ENCODE measurements at regions not wholly inside any gene's neighbourhood (a gene's known extent, or its start where the extent isn't known, plus 50 kb on each side); places are given as distances from the start of the nearest gene placed in this dataset.

GRCh38 chr12:126960709-126961108 is 1306.3 kb upstream of the TMEM132C start:
- Histone ChIP-seq H3K36me3 (no peaks in the 10 kb centered on the region), H3K27me3 (no peaks in the 10 kb centered on the region), H3K4me1 (ENCODE audit: low read depth) (no peaks in the 10 kb centered on the region), H3K9me3 (ENCODE audit: low read depth) (no peaks in the 10 kb centered on the region), H3K27ac (no peak overlapping the region), H3K4me3 (no peak overlapping the region)
- TF ChIP-seq, protein P1, sequence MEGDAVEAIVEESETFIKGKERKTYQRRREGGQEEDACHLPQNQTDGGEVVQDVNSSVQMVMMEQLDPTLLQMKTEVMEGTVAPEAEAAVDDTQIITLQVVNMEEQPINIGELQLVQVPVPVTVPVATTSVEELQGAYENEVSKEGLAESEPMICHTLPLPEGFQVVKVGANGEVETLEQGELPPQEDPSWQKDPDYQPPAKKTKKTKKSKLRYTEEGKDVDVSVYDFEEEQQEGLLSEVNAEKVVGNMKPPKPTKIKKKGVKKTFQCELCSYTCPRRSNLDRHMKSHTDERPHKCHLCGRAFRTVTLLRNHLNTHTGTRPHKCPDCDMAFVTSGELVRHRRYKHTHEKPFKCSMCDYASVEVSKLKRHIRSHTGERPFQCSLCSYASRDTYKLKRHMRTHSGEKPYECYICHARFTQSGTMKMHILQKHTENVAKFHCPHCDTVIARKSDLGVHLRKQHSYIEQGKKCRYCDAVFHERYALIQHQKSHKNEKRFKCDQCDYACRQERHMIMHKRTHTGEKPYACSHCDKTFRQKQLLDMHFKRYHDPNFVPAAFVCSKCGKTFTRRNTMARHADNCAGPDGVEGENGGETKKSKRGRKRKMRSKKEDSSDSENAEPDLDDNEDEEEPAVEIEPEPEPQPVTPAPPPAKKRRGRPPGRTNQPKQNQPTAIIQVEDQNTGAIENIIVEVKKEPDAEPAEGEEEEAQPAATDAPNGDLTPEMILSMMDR (IDR thresholded peaks at IDR 0.05; ENCODE audit: low read depth, low read length), result no peak
- no peak for DNase-seq (ENCODE audit: low read depth in 1 of 2, low spot score in 1 of 2)

DNA sequence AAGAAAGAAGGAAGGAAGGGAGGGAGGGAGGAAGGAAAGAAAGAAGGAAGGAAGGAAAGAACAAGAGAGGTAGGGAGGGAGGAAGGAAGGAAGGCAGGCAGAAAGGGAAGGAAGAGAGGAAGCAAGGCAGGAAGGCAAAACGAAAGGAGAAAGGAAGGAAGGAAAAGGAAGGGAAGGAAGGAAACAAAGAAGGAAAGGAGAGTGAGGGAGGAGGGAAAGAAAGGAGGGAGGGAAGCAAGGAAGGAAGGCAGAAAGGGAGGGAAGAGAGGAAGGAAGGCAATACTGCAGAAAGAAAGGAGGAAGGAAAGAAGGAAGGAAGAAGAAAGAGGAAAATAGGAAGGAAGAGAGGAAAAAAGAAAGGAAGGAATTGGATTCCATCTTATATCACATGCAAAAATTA is 1303.1 kb upstream of the TMEM132C start:
- no peaks in the 10 kb centered on the region for H3K4me1 ChIP-seq (ENCODE audit: low read depth)
- TF ChIP-seq, protein P1 (IDR thresholded peaks at IDR 0.05; ENCODE audit: low read depth, low read length), result no peak
- H3K9me3 ChIP-seq (ENCODE audit: low read depth), result no peaks in the 10 kb centered on the region
- H3K27ac ChIP-seq, result no peak overlapping the region
- DNase-seq (ENCODE audit: low read depth in 1 of 2, low spot score in 1 of 2), result no peak
- H3K4me3 ChIP-seq, result no peak overlapping the region
- H3K36me3 ChIP-seq, result no peaks in the 10 kb centered on the region
- H3K27me3 ChIP-seq, result no peaks in the 10 kb centered on the region

DNA sequence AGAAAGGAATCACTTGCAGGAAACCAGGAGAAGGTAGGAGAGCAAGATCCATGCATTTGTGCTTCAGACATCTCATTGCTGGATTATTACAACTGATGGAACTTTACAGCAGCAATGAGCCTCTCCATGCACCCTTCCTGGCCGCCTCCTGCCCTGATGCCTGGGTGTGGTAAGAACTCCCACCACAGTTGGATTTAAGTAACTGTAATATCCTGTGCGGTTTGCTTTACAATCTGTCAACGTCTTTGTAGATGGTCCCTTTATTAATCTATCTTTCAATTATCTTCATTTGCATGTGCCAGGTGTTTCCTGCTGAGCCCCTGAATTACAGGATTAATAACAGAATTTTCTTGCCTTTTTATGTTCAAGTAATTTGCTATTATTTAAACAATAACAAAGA is 1300.5 kb upstream of the TMEM132C start:
- Histone ChIP-seq H3K27ac (no peak overlapping the region), H3K9me3 (ENCODE audit: low read depth) (no peaks in the 10 kb centered on the region), H3K4me3 (no peak overlapping the region), H3K36me3 (no peaks in the 10 kb centered on the region), H3K4me1 (ENCODE audit: low read depth) (no peaks in the 10 kb centered on the region), H3K27me3 (peaks cover 9% of the 10 kb centered on the region)
- no peak for DNase-seq (ENCODE audit: low read depth in 1 of 2, low spot score in 1 of 2)
- TF ChIP-seq, protein P1 (IDR thresholded peaks at IDR 0.05; ENCODE audit: low read depth, low read length), result no peak

- H3K9me3 ChIP-seq (ENCODE audit: low read depth), result no peaks in the 10 kb centered on the region
- no peaks in the 10 kb centered on the region for H3K4me1 ChIP-seq (ENCODE audit: low read depth)
- TF ChIP-seq, protein P1 (IDR thresholded peaks at IDR 0.05; ENCODE audit: low read depth, low read length), result no peak
Measured at GRCh38 chr12:126967152-126967551, 1299.8 kb upstream of the TMEM132C start.

DNA sequence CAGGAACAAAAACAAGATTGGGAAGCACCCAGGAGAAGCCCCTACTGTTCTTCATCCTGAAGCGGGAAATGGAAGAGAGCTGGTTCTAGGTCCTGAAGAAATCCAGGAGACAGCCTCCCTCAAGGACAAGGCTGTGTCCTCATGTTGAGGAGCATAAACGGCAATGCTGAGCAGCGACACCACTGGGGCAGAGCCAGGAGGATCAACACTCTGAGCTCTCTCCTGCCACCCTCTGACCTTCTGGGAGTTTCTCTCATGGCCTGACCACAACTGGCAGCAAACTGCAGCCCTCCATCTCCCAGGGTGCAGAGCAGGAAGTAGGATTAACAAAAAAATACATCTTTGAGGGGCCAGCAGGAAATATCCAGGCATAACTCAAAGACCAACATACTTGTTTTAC is 1292.2 kb upstream of the TMEM132C start:
- peak in 1 of 2 donors; percentile 5 for DNase-seq (ENCODE audit: low read depth in 1 of 2, low spot score in 1 of 2)

More at GRCh38 chr12:126967152-126967551, 1299.8 kb upstream of the TMEM132C start:
- Histone ChIP-seq H3K27me3 (peaks cover 10% of the 10 kb centered on the region), H3K4me3 (no peak overlapping the region), H3K27ac (no peak overlapping the region), H3K36me3 (no peaks in the 10 kb centered on the region)
- DNase-seq (ENCODE audit: low read depth in 1 of 2, low spot score in 1 of 2), result no peak

More for the DNA sequence above, 1292.2 kb upstream of the TMEM132C start:
- TF ChIP-seq, protein P1 (IDR thresholded peaks at IDR 0.05; ENCODE audit: low read depth, low read length), result no peak
- no peaks in the 10 kb centered on the region for H3K36me3 ChIP-seq
- no peaks in the 10 kb centered on the region for H3K4me1 ChIP-seq (ENCODE audit: low read depth)
- H3K4me3 ChIP-seq, result no peak overlapping the region
- H3K9me3 ChIP-seq (ENCODE audit: low read depth), result no peaks in the 10 kb centered on the region
- H3K27ac ChIP-seq, result no peak overlapping the region
- peaks cover 56% of the 10 kb centered on the region for H3K27me3 ChIP-seq
